ENCODE measurements at regions not wholly inside any gene's neighbourhood (a gene's known extent, or its start where the extent isn't known, plus 50 kb on each side); places are given as distances from the start of the nearest gene placed in this dataset.

DNA sequence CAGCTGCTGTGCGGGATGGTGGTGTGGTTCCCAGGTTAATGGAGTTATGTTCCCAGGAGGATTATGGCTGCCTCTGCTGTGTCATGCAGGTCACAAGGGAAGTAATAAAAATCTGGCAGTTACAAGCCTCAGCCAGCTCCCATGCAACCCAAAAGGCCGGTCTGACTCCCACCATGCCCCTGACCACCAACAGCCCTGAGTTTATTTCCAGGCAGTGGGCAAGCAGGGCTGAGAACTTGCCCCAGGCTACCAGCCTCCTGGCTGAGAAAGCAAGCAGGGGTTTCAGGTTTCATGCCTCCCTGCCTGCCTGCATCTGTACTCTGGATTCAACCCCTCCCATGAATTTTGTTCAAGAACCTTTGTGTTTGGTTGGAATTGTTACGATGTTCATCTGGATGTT is 732.7 kb upstream of the POU3F4 start:
- Histone ChIP-seq H3K36me3 (ENCODE audit: control insufficient read depth in 2 of 2, insufficient read depth in 2 of 2, low read length in 1 of 2) (no peaks in the 10 kb centered on the region), H4K20me1 (ENCODE audit: control insufficient read depth, insufficient read depth) (no peaks in the 10 kb centered on the region), H3K4me2 (ENCODE audit: control insufficient read depth, insufficient read depth) (no peak overlapping the region), H3K4me3 (no peak overlapping the region), H3K4me1 (ENCODE audit: control insufficient read depth, insufficient read depth, low read length) (no peaks in the 10 kb centered on the region), H3K79me2 (ENCODE audit: control insufficient read depth, insufficient read depth, low read length) (no peaks in the 10 kb centered on the region), H3K27ac (ENCODE audit: control insufficient read depth, insufficient read depth) (no peak overlapping the region), H3K9me3 (replicated peaks; ENCODE audit: control insufficient read depth, insufficient read depth, low read length) (no peaks in the 10 kb centered on the region; the same call in 2 of the 3 replicates), H2AFZ (ENCODE audit: control insufficient read depth, low read depth, low read length) (no peak overlapping the region), H3K27me3 (replicated peaks in 1 of 2; ENCODE audit: control insufficient read depth in 2 of 2, insufficient read depth in 2 of 2, low read length in 1 of 2) (no peaks in the 10 kb centered on the region), H3K9ac (ENCODE audit: control insufficient read depth, insufficient read depth, low read length) (no peak overlapping the region)
- RAD21 ChIA-PET (ENCODE audit: unreplicated experiment): no interaction called here
- SMC1A ChIA-PET (ENCODE audit: uncharacterized antibody, unreplicated experiment): no interaction called here
- CTCF ChIA-PET: no interaction called here
- intact Hi-C loops (cut with micrococcal nuclease; ENCODE audit: unreplicated experiment) (no loop called here), in situ Hi-C loops (cut with MboI) (no loop called here)
- DNase-seq (ENCODE audit: low read depth, low spot score) (no peak), FAIRE-seq (no peak), ATAC-seq (no peak)
- no TSS peak for BruUV-seq (replicated peaks)
- 41% methylated on average over 3 of the region's 3 CpGs for WGBS (ENCODE audit: insufficient coverage, insufficient replicate concordance, low lambda C conversion rate, missing lambda C conversion rate)
- POLR2A ChIA-PET: no interaction called here
- TF ChIP-seq, protein P1, sequence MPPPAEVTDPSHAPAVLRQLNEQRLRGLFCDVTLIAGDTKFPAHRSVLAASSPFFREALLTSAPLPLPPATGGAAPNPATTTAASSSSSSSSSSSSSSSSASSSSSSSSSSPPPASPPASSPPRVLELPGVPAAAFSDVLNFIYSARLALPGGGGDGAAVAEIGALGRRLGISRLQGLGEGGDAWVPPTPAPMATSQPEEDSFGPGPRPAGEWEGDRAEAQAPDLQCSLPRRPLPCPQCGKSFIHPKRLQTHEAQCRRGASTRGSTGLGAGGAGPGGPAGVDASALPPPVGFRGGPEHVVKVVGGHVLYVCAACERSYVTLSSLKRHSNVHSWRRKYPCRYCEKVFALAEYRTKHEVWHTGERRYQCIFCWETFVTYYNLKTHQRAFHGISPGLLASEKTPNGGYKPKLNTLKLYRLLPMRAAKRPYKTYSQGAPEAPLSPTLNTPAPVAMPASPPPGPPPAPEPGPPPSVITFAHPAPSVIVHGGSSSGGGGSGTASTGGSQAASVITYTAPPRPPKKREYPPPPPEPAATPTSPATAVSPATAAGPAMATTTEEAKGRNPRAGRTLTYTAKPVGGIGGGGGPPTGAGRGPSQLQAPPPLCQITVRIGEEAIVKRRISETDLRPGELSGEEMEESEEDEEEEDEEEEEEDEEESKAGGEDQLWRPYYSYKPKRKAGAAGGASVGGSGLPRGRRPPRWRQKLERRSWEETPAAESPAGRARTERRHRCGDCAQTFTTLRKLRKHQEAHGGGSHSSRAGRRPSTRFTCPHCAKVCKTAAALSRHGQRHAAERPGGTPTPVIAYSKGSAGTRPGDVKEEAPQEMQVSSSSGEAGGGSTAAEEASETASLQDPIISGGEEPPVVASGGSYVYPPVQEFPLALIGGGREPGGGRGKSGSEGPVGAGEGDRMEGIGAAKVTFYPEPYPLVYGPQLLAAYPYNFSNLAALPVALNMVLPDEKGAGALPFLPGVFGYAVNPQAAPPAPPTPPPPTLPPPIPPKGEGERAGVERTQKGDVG (CRISPR knock-in tag; IDR thresholded peaks at IDR 0.05): no peak
- TF ChIP-seq LARP7 (IDR thresholded peaks at IDR 0.05) (no peak), RB1 (IDR thresholded peaks at IDR 0.05; ENCODE audit: borderline replicate concordance) (no peak), SPI1 (IDR thresholded peaks at IDR 0.05; ENCODE audit: borderline replicate concordance, insufficient read depth, low read depth, low read length) (no peak), MEF2B (IDR thresholded peaks at IDR 0.05; ENCODE audit: partially characterized antibody, poor library complexity, severe bottlenecking) (no peak), JUNB (IDR thresholded peaks at IDR 0.05) (no peak), POLR2A (IDR thresholded peaks at IDR 0.05; ENCODE audit: low read depth, low read length) (no peak), ZNF24 (IDR thresholded peaks at IDR 0.05) (no peak)
- TF ChIP-seq, protein P2, sequence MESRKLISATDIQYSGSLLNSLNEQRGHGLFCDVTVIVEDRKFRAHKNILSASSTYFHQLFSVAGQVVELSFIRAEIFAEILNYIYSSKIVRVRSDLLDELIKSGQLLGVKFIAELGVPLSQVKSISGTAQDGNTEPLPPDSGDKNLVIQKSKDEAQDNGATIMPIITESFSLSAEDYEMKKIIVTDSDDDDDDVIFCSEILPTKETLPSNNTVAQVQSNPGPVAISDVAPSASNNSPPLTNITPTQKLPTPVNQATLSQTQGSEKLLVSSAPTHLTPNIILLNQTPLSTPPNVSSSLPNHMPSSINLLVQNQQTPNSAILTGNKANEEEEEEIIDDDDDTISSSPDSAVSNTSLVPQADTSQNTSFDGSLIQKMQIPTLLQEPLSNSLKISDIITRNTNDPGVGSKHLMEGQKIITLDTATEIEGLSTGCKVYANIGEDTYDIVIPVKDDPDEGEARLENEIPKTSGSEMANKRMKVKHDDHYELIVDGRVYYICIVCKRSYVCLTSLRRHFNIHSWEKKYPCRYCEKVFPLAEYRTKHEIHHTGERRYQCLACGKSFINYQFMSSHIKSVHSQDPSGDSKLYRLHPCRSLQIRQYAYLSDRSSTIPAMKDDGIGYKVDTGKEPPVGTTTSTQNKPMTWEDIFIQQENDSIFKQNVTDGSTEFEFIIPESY (IDR thresholded peaks at IDR 0.05): no peak
- TF ChIP-seq, protein P3, sequence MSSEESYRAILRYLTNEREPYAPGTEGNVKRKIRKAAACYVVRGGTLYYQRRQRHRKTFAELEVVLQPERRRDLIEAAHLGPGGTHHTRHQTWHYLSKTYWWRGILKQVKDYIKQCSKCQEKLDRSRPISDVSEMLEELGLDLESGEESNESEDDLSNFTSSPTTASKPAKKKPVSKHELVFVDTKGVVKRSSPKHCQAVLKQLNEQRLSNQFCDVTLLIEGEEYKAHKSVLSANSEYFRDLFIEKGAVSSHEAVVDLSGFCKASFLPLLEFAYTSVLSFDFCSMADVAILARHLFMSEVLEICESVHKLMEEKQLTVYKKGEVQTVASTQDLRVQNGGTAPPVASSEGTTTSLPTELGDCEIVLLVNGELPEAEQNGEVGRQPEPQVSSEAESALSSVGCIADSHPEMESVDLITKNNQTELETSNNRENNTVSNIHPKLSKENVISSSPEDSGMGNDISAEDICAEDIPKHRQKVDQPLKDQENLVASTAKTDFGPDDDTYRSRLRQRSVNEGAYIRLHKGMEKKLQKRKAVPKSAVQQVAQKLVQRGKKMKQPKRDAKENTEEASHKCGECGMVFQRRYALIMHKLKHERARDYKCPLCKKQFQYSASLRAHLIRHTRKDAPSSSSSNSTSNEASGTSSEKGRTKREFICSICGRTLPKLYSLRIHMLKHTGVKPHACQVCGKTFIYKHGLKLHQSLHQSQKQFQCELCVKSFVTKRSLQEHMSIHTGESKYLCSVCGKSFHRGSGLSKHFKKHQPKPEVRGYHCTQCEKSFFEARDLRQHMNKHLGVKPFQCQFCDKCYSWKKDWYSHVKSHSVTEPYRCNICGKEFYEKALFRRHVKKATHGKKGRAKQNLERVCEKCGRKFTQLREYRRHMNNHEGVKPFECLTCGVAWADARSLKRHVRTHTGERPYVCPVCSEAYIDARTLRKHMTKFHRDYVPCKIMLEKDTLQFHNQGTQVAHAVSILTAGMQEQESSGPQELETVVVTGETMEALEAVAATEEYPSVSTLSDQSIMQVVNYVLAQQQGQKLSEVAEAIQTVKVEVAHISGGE (CRISPR knock-in tag; IDR thresholded peaks at IDR 0.05): no peak
- TF ChIP-seq, protein P4, sequence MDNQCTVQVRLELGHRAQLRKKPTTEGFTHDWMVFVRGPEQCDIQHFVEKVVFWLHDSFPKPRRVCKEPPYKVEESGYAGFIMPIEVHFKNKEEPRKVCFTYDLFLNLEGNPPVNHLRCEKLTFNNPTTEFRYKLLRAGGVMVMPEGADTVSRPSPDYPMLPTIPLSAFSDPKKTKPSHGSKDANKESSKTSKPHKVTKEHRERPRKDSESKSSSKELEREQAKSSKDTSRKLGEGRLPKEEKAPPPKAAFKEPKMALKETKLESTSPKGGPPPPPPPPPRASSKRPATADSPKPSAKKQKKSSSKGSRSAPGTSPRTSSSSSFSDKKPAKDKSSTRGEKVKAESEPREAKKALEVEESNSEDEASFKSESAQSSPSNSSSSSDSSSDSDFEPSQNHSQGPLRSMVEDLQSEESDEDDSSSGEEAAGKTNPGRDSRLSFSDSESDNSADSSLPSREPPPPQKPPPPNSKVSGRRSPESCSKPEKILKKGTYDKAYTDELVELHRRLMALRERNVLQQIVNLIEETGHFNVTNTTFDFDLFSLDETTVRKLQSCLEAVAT (IDR thresholded peaks at IDR 0.05): no peak
- TF ChIP-seq, protein P5, sequence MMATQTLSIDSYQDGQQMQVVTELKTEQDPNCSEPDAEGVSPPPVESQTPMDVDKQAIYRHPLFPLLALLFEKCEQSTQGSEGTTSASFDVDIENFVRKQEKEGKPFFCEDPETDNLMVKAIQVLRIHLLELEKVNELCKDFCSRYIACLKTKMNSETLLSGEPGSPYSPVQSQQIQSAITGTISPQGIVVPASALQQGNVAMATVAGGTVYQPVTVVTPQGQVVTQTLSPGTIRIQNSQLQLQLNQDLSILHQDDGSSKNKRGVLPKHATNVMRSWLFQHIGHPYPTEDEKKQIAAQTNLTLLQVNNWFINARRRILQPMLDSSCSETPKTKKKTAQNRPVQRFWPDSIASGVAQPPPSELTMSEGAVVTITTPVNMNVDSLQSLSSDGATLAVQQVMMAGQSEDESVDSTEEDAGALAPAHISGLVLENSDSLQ (IDR thresholded peaks at IDR 0.05): no peak
- TF ChIP-seq, protein P6, sequence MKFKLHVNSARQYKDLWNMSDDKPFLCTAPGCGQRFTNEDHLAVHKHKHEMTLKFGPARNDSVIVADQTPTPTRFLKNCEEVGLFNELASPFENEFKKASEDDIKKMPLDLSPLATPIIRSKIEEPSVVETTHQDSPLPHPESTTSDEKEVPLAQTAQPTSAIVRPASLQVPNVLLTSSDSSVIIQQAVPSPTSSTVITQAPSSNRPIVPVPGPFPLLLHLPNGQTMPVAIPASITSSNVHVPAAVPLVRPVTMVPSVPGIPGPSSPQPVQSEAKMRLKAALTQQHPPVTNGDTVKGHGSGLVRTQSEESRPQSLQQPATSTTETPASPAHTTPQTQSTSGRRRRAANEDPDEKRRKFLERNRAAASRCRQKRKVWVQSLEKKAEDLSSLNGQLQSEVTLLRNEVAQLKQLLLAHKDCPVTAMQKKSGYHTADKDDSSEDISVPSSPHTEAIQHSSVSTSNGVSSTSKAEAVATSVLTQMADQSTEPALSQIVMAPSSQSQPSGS (IDR thresholded peaks at IDR 0.05; ENCODE audit: low read length): no peak
